PFSK-1 (cell line): ENCODE measurements at regions not wholly inside any gene's neighbourhood (a gene's known extent, or its start where the extent isn't known, plus 50 kb on each side); places are given as distances from the start of the nearest gene placed in this dataset.

ENCODE experiments used
- POLR2AphosphoS5 ChIP-seq: IDR thresholded peaks from 2 replicates; pipeline ENCODE4 v1.6.1; 2012; ENCODE audit warnings: low read depth, mild to moderate bottlenecking, control low read depth, low read length, moderate library complexity
- REST ChIP-seq, 2 experiments: IDR thresholded peaks; 2 replicates each; pipeline versions ENCODE4 v1.6.1 to v1.8.0; 2011 to 2012; ENCODE audit warnings: low read depth in 2 of 2, low read length in 2 of 2, control low read depth in 1 of 2, inconsistent platforms in 1 of 2, mild to moderate bottlenecking in 1 of 2, moderate library complexity in 1 of 2; ENCODE audit not compliant: insufficient read depth in 1 of 2
- TAF1 ChIP-seq: IDR thresholded peaks from 2 replicates; pipeline ENCODE4 v1.6.1; 2012; ENCODE audit warnings: low read length, control low read depth, borderline replicate concordance; ENCODE audit not compliant: insufficient read depth

- TF ChIP-seq TAF1 = no peak
- no peak for TF ChIP-seq POLR2AphosphoS5
- TF ChIP-seq REST (IDR thresholded peaks at IDR 0.05; ENCODE audit: insufficient read depth in 1 of 2, low read depth in 2 of 2, low read length in 2 of 2) = no peak
Observed at GRCh38 chr11:33455867-33456463, 198.8 kb downstream of the HIPK3 start.
